GM23338 (cell line): ENCODE measurements at regions not wholly inside any gene's neighbourhood (a gene's known extent, or its start where the extent isn't known, plus 50 kb on each side); places are given as distances from the start of the nearest gene placed in this dataset.

Experiments used
- ATAC-seq: fragments of 200-7000 bp; cut with Tn5 transposase; 3 replicates; pipeline ENCODE4 v1.9.1; 2020
- DNase-seq: peaks from one replicate; pipeline ENCODE4 v3.0.0-alpha.2; 2015; ENCODE audit warnings: low spot score
- H2AFZ ChIP-seq: fragments of 200-600 bp; sonication (generic); 2 replicates; pipeline ENCODE4 v1.8.0; 2016; ENCODE audit warnings: antibody characterized with exemption, mild to moderate bottlenecking, moderate library complexity
- H3F3A ChIP-seq: fragments of 200-600 bp; sonication (generic); replicated peaks from 2 replicates; pipeline ENCODE4 v1.8.0; 2017; ENCODE audit warnings: antibody characterized with exemption, mixed run types, low read depth
- H3K27ac ChIP-seq: fragments of 200-600 bp; sonication (generic); 2 replicates; pipeline ENCODE4 v1.6.1; 2016; ENCODE audit warnings: low read depth
- H3K27me3 ChIP-seq: fragments of 200-600 bp; sonication (generic); 2 replicates; pipeline ENCODE4 v1.8.0; 2016; ENCODE audit warnings: mild to moderate bottlenecking, mixed run types, moderate library complexity; ENCODE audit not compliant: insufficient read depth
- H3K36me3 ChIP-seq: fragments of 200-600 bp; sonication (generic); 2 replicates; pipeline ENCODE4 v1.8.0; 2016; ENCODE audit warnings: mild to moderate bottlenecking; ENCODE audit not compliant: insufficient read depth
- H3K4me1 ChIP-seq: fragments of 200-600 bp; sonication (generic); 2 replicates; pipeline ENCODE4 v1.8.0; 2016; ENCODE audit warnings: mild to moderate bottlenecking, moderate library complexity; ENCODE audit not compliant: insufficient read depth
- H3K4me2 ChIP-seq: fragments of 200-600 bp; sonication (generic); 2 replicates; pipeline ENCODE4 v1.7.1; 2017; ENCODE audit warnings: mixed run types
- H3K4me3 ChIP-seq: fragments of 200-600 bp; sonication (generic); 2 replicates; pipeline ENCODE4 v1.6.1; 2016; ENCODE audit warnings: mixed run types
- H3K79me2 ChIP-seq: fragments of 200-600 bp; sonication (generic); replicated peaks from 2 replicates; pipeline ENCODE4 v1.8.0; 2017; ENCODE audit warnings: mild to moderate bottlenecking; ENCODE audit not compliant: insufficient read depth
- H3K9me2 ChIP-seq: fragments of 200-600 bp; sonication (generic); 2 replicates; pipeline ENCODE4 v1.8.0; 2017; ENCODE audit not compliant: insufficient read depth
- H4K20me1 ChIP-seq: fragments of 200-600 bp; sonication (generic); replicated peaks from 2 replicates; pipeline ENCODE4 v1.8.0; 2017; ENCODE audit warnings: mild to moderate bottlenecking; ENCODE audit not compliant: insufficient read depth
- H3K27ac Mint-ChIP-seq: 2 replicates; pipeline ENCODE4 v1.8.0; 2020; ENCODE audit warnings: inconsistent platforms, mild to moderate bottlenecking, moderate library complexity, mixed read lengths
- H3K27me3 Mint-ChIP-seq: 3 replicates; pipeline ENCODE4 v1.8.0; 2022; ENCODE audit warnings: low read depth, mild to moderate bottlenecking, moderate library complexity, mixed read lengths, inconsistent platforms; ENCODE audit not compliant: insufficient read depth, poor library complexity
- H3K36me3 Mint-ChIP-seq: 3 replicates; pipeline ENCODE4 v1.8.0; 2021; ENCODE audit warnings: low read depth, mild to moderate bottlenecking, inconsistent platforms, moderate library complexity, mixed read lengths
- H3K4me1 Mint-ChIP-seq: 3 replicates; pipeline ENCODE4 v1.8.0; 2020; ENCODE audit warnings: mild to moderate bottlenecking, inconsistent platforms, mixed read lengths
- H3K4me3 Mint-ChIP-seq: 3 replicates; pipeline ENCODE4 v1.8.0; 2021; ENCODE audit warnings: moderate library complexity, mild to moderate bottlenecking, inconsistent platforms, mixed read lengths
- H3K9me3 Mint-ChIP-seq: 3 replicates; pipeline ENCODE4 v1.8.0; 2020; ENCODE audit warnings: moderate library complexity, mild to moderate bottlenecking, inconsistent platforms, mixed read lengths
- CREB1 ChIP-seq: fragments of 250-450 bp; sonication (Bioruptor Pico); IDR thresholded peaks from 2 replicates; pipeline ENCODE4 v1.5.0; 2020; ENCODE audit warnings: low read depth, mild to moderate bottlenecking, moderate library complexity
- CTCF ChIP-seq, 2 experiments: fragments of 200-600 bp in 1 of 2; sonication (generic) in 1 of 2; conservative IDR thresholded peaks; 2 replicates each; pipeline versions ENCODE4 v1.5.1 to v1.6.1; 2016 to 2017; ENCODE audit warnings: antibody characterized with exemption in 2 of 2, low read depth in 2 of 2, mild to moderate bottlenecking in 2 of 2, moderate library complexity in 1 of 2
- EZH2 ChIP-seq: fragments of 200-600 bp; sonication (generic); IDR thresholded peaks from one replicate; pipeline ENCODE4 v1.8.0; 2017; ENCODE audit warnings: antibody characterized with exemption, mild to moderate bottlenecking, low read depth; ENCODE audit not compliant: unreplicated experiment
- EZH2phosphoT487 ChIP-seq: fragments of 200-600 bp; sonication (generic); IDR thresholded peaks from one replicate; pipeline ENCODE4 v1.8.1; 2018; ENCODE audit warnings: antibody characterized with exemption; ENCODE audit not compliant: unreplicated experiment
- JUNB ChIP-seq: IDR thresholded peaks from one replicate; pipeline ENCODE4 v1.6.1; 2016; ENCODE audit warnings: antibody characterized with exemption; ENCODE audit not compliant: unreplicated experiment
- NANOG ChIP-seq: IDR thresholded peaks from 2 replicates; pipeline ENCODE4 v1.6.1; 2016; ENCODE audit warnings: antibody characterized with exemption, borderline replicate concordance
- POLR2AphosphoS5 ChIP-seq: IDR thresholded peaks from 2 replicates; pipeline ENCODE4 v1.6.1; 2016; ENCODE audit warnings: antibody characterized with exemption, low read depth
- REST ChIP-seq: IDR thresholded peaks from one replicate; pipeline ENCODE4 v1.6.1; 2018; ENCODE audit warnings: antibody characterized with exemption; ENCODE audit not compliant: unreplicated experiment
- STAT1 ChIP-seq: IDR thresholded peaks from one replicate; pipeline ENCODE4 v1.6.1; 2016; ENCODE audit warnings: antibody characterized with exemption; ENCODE audit not compliant: unreplicated experiment
- ZNF114 ChIP-seq: fragments of 250-450 bp; sonication (Bioruptor Pico); IDR thresholded peaks from 2 replicates; pipeline ENCODE4 v1.5.0; 2020; ENCODE audit warnings: mild to moderate bottlenecking, moderate library complexity
- ZNF331 ChIP-seq: fragments of 250-450 bp; sonication (Bioruptor Pico); IDR thresholded peaks from 2 replicates; pipeline ENCODE4 v1.5.0; 2020; ENCODE audit warnings: low read depth, mild to moderate bottlenecking, moderate library complexity
- TF ChIP-seq, protein P1 (sequence below): IDR thresholded peaks from 2 replicates; pipeline ENCODE4 v1.6.1; 2016; ENCODE audit warnings: antibody characterized with exemption
- TF ChIP-seq, protein P2 (sequence below): fragments of 250-450 bp; sonication (Bioruptor Pico); IDR thresholded peaks from 2 replicates; pipeline ENCODE4 v1.5.0; 2020; ENCODE audit warnings: mild to moderate bottlenecking, moderate library complexity

DNA sequence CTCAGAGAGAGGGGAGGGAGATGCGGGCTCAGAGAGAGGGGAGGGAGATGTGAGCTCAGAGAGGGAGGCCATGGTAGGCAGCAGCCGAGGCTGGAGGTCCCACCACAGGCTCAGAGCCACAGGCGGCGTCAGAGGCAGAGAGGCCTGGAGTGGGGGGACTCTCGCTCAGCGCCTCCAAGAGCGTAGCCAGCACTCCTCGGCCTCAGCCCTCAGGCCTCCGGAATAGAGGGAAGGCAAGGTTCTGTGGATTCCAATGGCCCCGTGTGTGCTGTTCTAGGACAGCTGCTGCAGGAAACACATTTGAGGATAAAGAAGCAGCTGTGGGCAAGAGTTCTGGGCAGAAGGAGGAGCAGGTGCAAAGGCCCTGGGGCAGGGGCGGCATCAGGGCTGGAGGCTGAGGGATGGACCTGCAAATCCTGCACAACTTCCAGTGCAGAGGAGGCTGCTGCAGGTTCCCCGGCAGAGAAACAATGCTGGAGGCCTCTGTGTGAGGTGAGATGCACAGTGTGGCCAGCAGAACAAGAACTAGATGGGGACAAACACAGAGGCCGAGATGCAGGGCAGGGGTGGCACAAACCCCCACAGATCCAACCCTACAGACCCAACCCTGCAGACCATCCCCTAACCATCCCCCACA is 59.1 kb upstream of the GALNT9 start:
- H3K79me2 ChIP-seq: no peaks in the 10 kb centered on the region
- no peak for TF ChIP-seq REST
- TF ChIP-seq, protein P1, sequence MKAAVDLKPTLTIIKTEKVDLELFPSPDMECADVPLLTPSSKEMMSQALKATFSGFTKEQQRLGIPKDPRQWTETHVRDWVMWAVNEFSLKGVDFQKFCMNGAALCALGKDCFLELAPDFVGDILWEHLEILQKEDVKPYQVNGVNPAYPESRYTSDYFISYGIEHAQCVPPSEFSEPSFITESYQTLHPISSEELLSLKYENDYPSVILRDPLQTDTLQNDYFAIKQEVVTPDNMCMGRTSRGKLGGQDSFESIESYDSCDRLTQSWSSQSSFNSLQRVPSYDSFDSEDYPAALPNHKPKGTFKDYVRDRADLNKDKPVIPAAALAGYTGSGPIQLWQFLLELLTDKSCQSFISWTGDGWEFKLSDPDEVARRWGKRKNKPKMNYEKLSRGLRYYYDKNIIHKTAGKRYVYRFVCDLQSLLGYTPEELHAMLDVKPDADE: no peak
- TF ChIP-seq CREB1: no peak
- TF ChIP-seq, protein P2, sequence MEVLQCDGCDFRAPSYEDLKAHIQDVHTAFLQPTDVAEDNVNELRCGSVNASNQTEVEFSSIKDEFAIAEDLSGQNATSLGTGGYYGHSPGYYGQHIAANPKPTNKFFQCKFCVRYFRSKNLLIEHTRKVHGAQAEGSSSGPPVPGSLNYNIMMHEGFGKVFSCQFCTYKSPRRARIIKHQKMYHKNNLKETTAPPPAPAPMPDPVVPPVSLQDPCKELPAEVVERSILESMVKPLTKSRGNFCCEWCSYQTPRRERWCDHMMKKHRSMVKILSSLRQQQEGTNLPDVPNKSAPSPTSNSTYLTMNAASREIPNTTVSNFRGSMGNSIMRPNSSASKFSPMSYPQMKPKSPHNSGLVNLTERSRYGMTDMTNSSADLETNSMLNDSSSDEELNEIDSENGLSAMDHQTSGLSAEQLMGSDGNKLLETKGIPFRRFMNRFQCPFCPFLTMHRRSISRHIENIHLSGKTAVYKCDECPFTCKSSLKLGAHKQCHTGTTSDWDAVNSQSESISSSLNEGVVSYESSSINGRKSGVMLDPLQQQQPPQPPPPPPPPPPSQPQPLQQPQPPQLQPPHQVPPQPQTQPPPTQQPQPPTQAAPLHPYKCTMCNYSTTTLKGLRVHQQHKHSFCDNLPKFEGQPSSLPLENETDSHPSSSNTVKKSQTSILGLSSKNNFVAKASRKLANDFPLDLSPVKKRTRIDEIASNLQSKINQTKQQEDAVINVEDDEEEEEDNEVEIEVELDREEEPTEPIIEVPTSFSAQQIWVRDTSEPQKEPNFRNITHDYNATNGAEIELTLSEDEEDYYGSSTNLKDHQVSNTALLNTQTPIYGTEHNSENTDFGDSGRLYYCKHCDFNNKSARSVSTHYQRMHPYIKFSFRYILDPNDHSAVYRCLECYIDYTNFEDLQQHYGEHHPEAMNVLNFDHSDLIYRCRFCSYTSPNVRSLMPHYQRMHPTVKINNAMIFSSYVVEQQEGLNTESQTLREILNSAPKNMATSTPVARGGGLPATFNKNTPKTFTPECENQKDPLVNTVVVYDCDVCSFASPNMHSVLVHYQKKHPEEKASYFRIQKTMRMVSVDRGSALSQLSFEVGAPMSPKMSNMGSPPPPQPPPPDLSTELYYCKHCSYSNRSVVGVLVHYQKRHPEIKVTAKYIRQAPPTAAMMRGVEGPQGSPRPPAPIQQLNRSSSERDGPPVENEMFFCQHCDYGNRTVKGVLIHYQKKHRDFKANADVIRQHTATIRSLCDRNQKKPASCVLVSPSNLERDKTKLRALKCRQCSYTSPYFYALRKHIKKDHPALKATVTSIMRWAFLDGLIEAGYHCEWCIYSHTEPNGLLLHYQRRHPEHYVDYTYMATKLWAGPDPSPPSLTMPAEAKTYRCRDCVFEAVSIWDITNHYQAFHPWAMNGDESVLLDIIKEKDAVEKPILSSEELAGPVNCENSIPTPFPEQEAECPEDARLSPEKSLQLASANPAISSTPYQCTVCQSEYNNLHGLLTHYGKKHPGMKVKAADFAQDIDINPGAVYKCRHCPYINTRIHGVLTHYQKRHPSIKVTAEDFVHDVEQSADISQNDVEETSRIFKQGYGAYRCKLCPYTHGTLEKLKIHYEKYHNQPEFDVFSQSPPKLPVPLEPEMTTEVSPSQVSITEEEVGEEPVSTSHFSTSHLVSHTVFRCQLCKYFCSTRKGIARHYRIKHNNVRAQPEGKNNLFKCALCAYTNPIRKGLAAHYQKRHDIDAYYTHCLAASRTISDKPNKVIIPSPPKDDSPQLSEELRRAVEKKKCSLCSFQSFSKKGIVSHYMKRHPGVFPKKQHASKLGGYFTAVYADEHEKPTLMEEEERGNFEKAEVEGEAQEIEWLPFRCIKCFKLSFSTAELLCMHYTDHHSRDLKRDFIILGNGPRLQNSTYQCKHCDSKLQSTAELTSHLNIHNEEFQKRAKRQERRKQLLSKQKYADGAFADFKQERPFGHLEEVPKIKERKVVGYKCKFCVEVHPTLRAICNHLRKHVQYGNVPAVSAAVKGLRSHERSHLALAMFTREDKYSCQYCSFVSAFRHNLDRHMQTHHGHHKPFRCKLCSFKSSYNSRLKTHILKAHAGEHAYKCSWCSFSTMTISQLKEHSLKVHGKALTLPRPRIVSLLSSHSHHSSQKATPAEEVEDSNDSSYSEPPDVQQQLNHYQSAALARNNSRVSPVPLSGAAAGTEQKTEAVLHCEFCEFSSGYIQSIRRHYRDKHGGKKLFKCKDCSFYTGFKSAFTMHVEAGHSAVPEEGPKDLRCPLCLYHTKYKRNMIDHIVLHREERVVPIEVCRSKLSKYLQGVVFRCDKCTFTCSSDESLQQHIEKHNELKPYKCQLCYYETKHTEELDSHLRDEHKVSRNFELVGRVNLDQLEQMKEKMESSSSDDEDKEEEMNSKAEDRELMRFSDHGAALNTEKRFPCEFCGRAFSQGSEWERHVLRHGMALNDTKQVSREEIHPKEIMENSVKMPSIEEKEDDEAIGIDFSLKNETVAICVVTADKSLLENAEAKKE (CRISPR knock-in tag): no peak
- no peak for TF ChIP-seq POLR2AphosphoS5
- no peak for TF ChIP-seq CTCF (conservative IDR thresholded peaks at IDR 0.05; ENCODE audit: low read depth in 2 of 2)
- no peak for TF ChIP-seq ZNF331 (CRISPR knock-in tag)
- no peak for TF ChIP-seq EZH2
- no peak for TF ChIP-seq EZH2phosphoT487
- TF ChIP-seq ZNF114: no peak
- TF ChIP-seq NANOG: no peak
- no peak for TF ChIP-seq STAT1
- no peak for TF ChIP-seq JUNB
- no peak overlapping the region for H3K4me3 Mint-ChIP-seq
- peaks cover 19% of the 10 kb centered on the region for H3K27me3 Mint-ChIP-seq
- H3K4me2 ChIP-seq: no peak overlapping the region
- no peak overlapping the region for H2AFZ ChIP-seq
- peaks cover 31% of the 10 kb centered on the region for H3K4me1 Mint-ChIP-seq
- H3K27ac ChIP-seq: no peak overlapping the region
- no peak overlapping the region for H3K27ac Mint-ChIP-seq
- H3K4me1 ChIP-seq: peaks cover 4% of the 10 kb centered on the region; the same call in 1 of the 2 replicates
- H3K4me3 ChIP-seq: no peak overlapping the region
- DNase-seq (no peak), ATAC-seq (no peak)
- H3K27me3 ChIP-seq: peaks cover 22% of the 10 kb centered on the region
- H3K9me2 ChIP-seq: no peaks in the 10 kb centered on the region
- H4K20me1 ChIP-seq: no peaks in the 10 kb centered on the region
- no peaks in the 10 kb centered on the region; the same call in 2 of the 3 replicates for H3K9me3 Mint-ChIP-seq
- no peaks in the 10 kb centered on the region for H3K36me3 ChIP-seq
- H3K36me3 Mint-ChIP-seq: no peaks in the 10 kb centered on the region; the same call in 2 of the 3 replicates
- H3F3A ChIP-seq: no peaks in the 10 kb centered on the region
